HepG2 (cell line): ENCODE measurements at regions not wholly inside any gene's neighbourhood (a gene's known extent, or its start where the extent isn't known, plus 50 kb on each side); places are given as distances from the start of the nearest gene placed in this dataset.
"Not testable (repeated sequence)": the region's sequence is repeated elsewhere in the genome, so short reads cannot be mapped to it uniquely, and the experiment has no call there.

Source experiments
- ATAC-seq: fragments of 200-7000 bp; cut with Tn5 transposase; 3 replicates; pipeline ENCODE4 v1.9.1; 2020; ENCODE audit warnings: mild to moderate bottlenecking, moderate library complexity
- BruUV-seq: library from RNA; stranded (reverse); fragments of 400-500 nt; replicated peaks from 2 replicates; lab custom pipeline; 2021; lab: Mats Ljungman, UMichigan
- CTCF ChIA-PET: fragments of 300-600 bp; formaldehyde crosslinking; extraction: SDS; loops from one replicate; lab custom pipeline; 2021; ENCODE audit warnings: low total read pairs, inconsistent platforms, low intra/inter-chr PET ratio; lab: Yijun Ruan, JAX
- POLR2A ChIA-PET: fragments of 350-600 bp; sonication (Branson Sonifier 250); formaldehyde crosslinking; loops from one replicate; lab custom pipeline; 2020; ENCODE audit warnings: antibody characterized with exemption, inconsistent platforms; lab: Yijun Ruan, JAX
- DNase-seq: peaks from one replicate; pipeline ENCODE4 v3.0.0-alpha.2; 2015; ENCODE audit warnings: low spot score
- FAIRE-seq: peaks from 3 replicates; lab custom pipeline; 2011; peaks lifted over from hg19 to GRCh38; lab: Jason Lieb, UNC
- H2AFZ ChIP-seq: one replicate; pipeline ENCODE4 v1.6.1; 2011; ENCODE audit warnings: low read length, inconsistent platforms
- H3K27ac ChIP-seq: fragments of 300-600 bp; 3 replicates; pipeline ENCODE4 v1.8.0; 2011; ENCODE audit warnings: mixed run types, mild to moderate bottlenecking, mixed read lengths, low read length, inconsistent platforms; ENCODE audit not compliant: insufficient read depth; ENCODE audit errors: extremely low read length
- H3K27me3 ChIP-seq, 2 experiments: fragments of 200-600 bp in 1 of 2; 2 replicates in 1 of 2; 3 replicates in 1 of 2; pipeline versions ENCODE4 v1.6.0 to v1.8.0; 2011; ENCODE audit warnings: low read length in 2 of 2, mild to moderate bottlenecking in 2 of 2, moderate library complexity in 2 of 2, inconsistent platforms in 1 of 2; ENCODE audit not compliant: insufficient read depth in 2 of 2, control insufficient read depth in 1 of 2
- H3K36me3 ChIP-seq, 2 experiments: fragments of 200-600 bp in 1 of 2; replicated peaks in 1 of 2; 2 replicates in 1 of 2; 3 replicates in 1 of 2; pipeline versions ENCODE4 v1.5.1 to v1.8.0; 2011; ENCODE audit warnings: low read length in 2 of 2, inconsistent platforms in 1 of 2; ENCODE audit not compliant: insufficient read depth in 2 of 2, control insufficient read depth in 1 of 2
- H3K4me1 ChIP-seq: 2 replicates; pipeline ENCODE4 v1.5.1; 2012; ENCODE audit warnings: low read length, inconsistent platforms; ENCODE audit not compliant: insufficient read depth
- H3K4me2 ChIP-seq: 2 replicates; pipeline ENCODE4 v1.6.0; 2011; ENCODE audit warnings: low read depth, low read length, inconsistent platforms
- H3K4me3 ChIP-seq, 3 experiments: fragments of 200-600 bp in 1 of 3; sonication (generic), shearing (Covaris generic) in 1 of 3; replicated peaks in 1 of 3; 2 replicates each; pipeline ENCODE4 v1.5.1; 2011 to 2016; ENCODE audit warnings: low read length in 3 of 3, inconsistent platforms in 2 of 3, low read depth in 2 of 3, mild to moderate bottlenecking in 2 of 3, control low read depth in 1 of 3, mixed read lengths in 1 of 3; ENCODE audit not compliant: insufficient read depth in 1 of 3
- H3K79me2 ChIP-seq: one replicate; pipeline ENCODE4 v1.6.1; 2011; ENCODE audit warnings: low read length, inconsistent platforms; ENCODE audit not compliant: insufficient read depth
- H3K9ac ChIP-seq: 2 replicates; pipeline ENCODE4 v1.6.0; 2011; ENCODE audit warnings: mild to moderate bottlenecking, low read depth, low read length, inconsistent platforms; ENCODE audit not compliant: insufficient read depth
- H3K9me3 ChIP-seq: 2 replicates; pipeline ENCODE4 v1.5.1; 2012; ENCODE audit warnings: mild to moderate bottlenecking, low read length
- H4K20me1 ChIP-seq: 2 replicates; pipeline ENCODE4 v1.6.0; 2011; ENCODE audit warnings: inconsistent platforms, mild to moderate bottlenecking, low read length, moderate library complexity; ENCODE audit not compliant: insufficient read depth
- CCAR2 ChIP-seq: fragments of 200-400 bp; formaldehyde crosslinking; optimal IDR thresholded peaks from 2 replicates; pipeline ENCODE3; 2018; ENCODE audit warnings: low read depth, mild to moderate bottlenecking, low read length, moderate library complexity
- MAFK ChIP-seq, 2 experiments: IDR thresholded peaks in 1 of 2; conservative IDR thresholded peaks in 1 of 2; 2 replicates each; pipeline ENCODE4 v1.6.1; 2011; ENCODE audit warnings: improper control_type of control experiment in 2 of 2, low read length in 2 of 2
- TCF7 ChIP-seq: sonication (generic); IDR thresholded peaks from 2 replicates; pipeline ENCODE4 v1.6.1; 2016; ENCODE audit warnings: antibody characterized with exemption, low read depth
- ZNF34 ChIP-seq: sonication (generic); formaldehyde crosslinking; IDR thresholded peaks from 2 replicates; pipeline ENCODE4 v1.4.0; 2020; ENCODE audit warnings: mild to moderate bottlenecking, missing genetic modification reagents, borderline replicate concordance
- ZXDC ChIP-seq: sonication (generic); formaldehyde crosslinking; IDR thresholded peaks from 2 replicates; pipeline ENCODE4 v1.5.0; 2020; ENCODE audit warnings: mild to moderate bottlenecking, missing genetic modification reagents
- WGBS: methylation state at CpG from one replicate; pipeline ENCODE4 v1.1.6; 2017; ENCODE audit warnings: low lambda C conversion rate; 5-methylcytosine and 5-hydroxymethylcytosine counted together
- in situ Hi-C: cut with HindIII; loops from 2 replicates; pipeline ENCODE4 v1.10.0; 2017; ENCODE audit warnings: low pct_unique_long_range_greater_than_20kb; ENCODE audit not compliant: extremely low pct_ligation_motif_present
- intact Hi-C: fragments of 100-400 bp; cut with micrococcal nuclease; formaldehyde crosslinking; loops from one replicate; pipeline ENCODE4 v1.10.0; 2022; ENCODE audit not compliant: unreplicated experiment

GRCh38 chr20:58032599-58032998 is 195.9 kb downstream of the ANKRD60 start (continued):
- TF ChIP-seq TCF7 = no peak
- peak; percentile 97 to 98 for TF ChIP-seq MAFK (conservative IDR thresholded peaks at IDR 0.05 in 1 of 2, IDR thresholded peaks at IDR 0.05 in 1 of 2; ENCODE audit: low read length in 2 of 2)
- no peak for TF ChIP-seq CCAR2
- TF ChIP-seq ZXDC (CRISPR knock-in tag) = no peak
- TF ChIP-seq ZNF34 (CRISPR knock-in tag) = no peak

GRCh38 chr20:58031350-58031749 is 197.1 kb downstream of the ANKRD60 start:
- BruUV-seq, in situ Hi-C loops, H3K27ac ChIP-seq, H3K4me3 ChIP-seq, H3K4me1 ChIP-seq, intact Hi-C loops, CTCF ChIA-PET, H3K4me2 ChIP-seq, DNase-seq, H3K79me2 ChIP-seq, FAIRE-seq, H4K20me1 ChIP-seq, POLR2A ChIA-PET, H3K9ac ChIP-seq, H3K9me3 ChIP-seq, H3K27me3 ChIP-seq, H2AFZ ChIP-seq, H3K36me3 ChIP-seq, ATAC-seq: not testable (repeated sequence)
- 20% methylated on average over 7 of the region's 7 CpGs for WGBS
